ENCODE measurements at regions not wholly inside any gene's neighbourhood (a gene's known extent, or its start where the extent isn't known, plus 50 kb on each side); places are given as distances from the start of the nearest gene placed in this dataset.
"Not testable (repeated sequence)": the region's sequence is repeated elsewhere in the genome, so short reads cannot be mapped to it uniquely, and the experiment has no call there.

DNA sequence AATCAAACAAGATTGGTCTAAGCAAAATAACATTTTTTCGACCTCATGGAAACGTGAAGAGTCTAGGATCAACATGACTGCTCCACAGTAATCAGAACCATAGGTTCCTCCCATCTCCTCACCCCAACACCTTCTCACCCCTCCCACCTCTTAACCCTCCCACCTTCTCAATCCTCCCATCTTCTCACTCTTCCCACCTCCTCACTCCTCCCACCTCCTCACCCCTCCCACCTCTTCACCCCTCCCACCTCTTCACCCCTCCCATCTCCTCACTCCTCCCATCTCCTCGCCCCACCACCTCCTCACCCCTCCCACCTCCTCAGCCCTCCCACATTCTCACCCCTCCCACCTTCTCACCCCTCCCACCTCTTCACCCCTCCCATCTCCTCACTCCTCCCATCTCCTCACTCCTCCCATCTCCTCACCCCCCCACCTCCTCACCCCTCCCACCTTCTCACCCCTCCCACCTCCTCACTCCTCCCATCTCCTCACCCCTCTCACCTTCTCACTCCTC lies 567.4 kb downstream of the C6orf118 start:
- CTCF ChIA-PET (ENCODE audit: low intra/inter-chr PET ratio, low total read pairs): no interaction called here
- Histone ChIP-seq H3K9me3 (ENCODE audit: low read length) (peaks cover 94% of the 10 kb centered on the region), H3K36me3 (replicated peaks in 1 of 2; ENCODE audit: control insufficient read depth in 1 of 2, insufficient read depth in 2 of 2, low read length in 2 of 2) (no peaks in the 10 kb centered on the region), H3K79me2 (ENCODE audit: insufficient read depth, low read length) (no peaks in the 10 kb centered on the region), H3K4me1 (ENCODE audit: insufficient read depth, low read length) (no peaks in the 10 kb centered on the region), H3K4me2 (ENCODE audit: low read depth, low read length) (no peak overlapping the region), H3K27ac (ENCODE audit: extremely low read length, insufficient read depth, low read length) (no peak overlapping the region), H3K9ac (ENCODE audit: insufficient read depth, low read depth, low read length) (no peak overlapping the region), H2AFZ (ENCODE audit: low read length) (no peak overlapping the region), H4K20me1 (ENCODE audit: insufficient read depth, low read length) (no peaks in the 10 kb centered on the region), H3K4me3 (replicated peaks in 1 of 3; ENCODE audit: insufficient read depth in 1 of 3, low read depth in 2 of 3, low read length in 3 of 3) (no peak overlapping the region), H3K27me3 (ENCODE audit: control insufficient read depth in 1 of 2, insufficient read depth in 2 of 2, low read length in 2 of 2) (no peaks in the 10 kb centered on the region)
- ATAC-seq (no peak), FAIRE-seq (no peak), DNase-seq (ENCODE audit: low spot score) (no peak)
- BruUV-seq (replicated peaks): no TSS peak
- WGBS (ENCODE audit: low lambda C conversion rate): 3% methylated on average over 3 of the region's 3 CpGs
- in situ Hi-C loops (cut with HindIII; ENCODE audit: extremely low pct_ligation_motif_present, low pct_unique_long_range_greater_than_20kb): no loop called here
- TF ChIP-seq, protein P1, sequence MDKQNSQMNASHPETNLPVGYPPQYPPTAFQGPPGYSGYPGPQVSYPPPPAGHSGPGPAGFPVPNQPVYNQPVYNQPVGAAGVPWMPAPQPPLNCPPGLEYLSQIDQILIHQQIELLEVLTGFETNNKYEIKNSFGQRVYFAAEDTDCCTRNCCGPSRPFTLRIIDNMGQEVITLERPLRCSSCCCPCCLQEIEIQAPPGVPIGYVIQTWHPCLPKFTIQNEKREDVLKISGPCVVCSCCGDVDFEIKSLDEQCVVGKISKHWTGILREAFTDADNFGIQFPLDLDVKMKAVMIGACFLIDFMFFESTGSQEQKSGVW (CRISPR knock-in tag; IDR thresholded peaks at IDR 0.05; ENCODE audit: borderline replicate concordance): no peak
- peak; percentile 41 for TF ChIP-seq HNRNPK (IDR thresholded peaks at IDR 0.05; ENCODE audit: low read depth, low read length, poor library complexity, severe bottlenecking)
- TF ChIP-seq PCBP2 (optimal IDR thresholded peaks at IDR 0.05; ENCODE audit: low read depth, low read length, poor library complexity, severe bottlenecking): peak; percentile 71
- no peak for TF ChIP-seq NCOR1 (IDR thresholded peaks at IDR 0.05; ENCODE audit: borderline replicate concordance, low read length)
- intact Hi-C loops (cut with micrococcal nuclease; ENCODE audit: unreplicated experiment): no loop called here
- POLR2A ChIA-PET: no interaction called here

DNA sequence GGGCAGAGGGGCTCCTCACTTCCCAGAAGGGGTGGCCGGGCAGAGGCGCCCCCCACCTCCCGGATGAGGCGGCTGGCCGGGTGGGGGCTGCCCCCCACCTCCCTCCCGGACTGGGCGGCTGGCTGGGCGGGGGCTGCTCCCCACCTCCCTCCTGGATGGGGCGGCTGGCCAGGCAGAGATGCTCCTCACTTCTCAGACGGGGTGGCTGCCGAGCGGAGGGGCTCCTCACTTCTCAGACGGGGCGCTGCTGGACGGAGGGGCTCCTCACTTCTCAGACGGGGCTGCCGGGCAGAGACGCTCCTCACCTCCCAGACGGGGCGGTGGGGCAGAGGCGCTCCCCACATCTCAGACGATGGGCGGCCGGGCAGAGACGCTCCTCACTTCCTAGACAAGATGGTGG lies 573.3 kb downstream of the C6orf118 start:
- H3K27ac ChIP-seq (ENCODE audit: extremely low read length, insufficient read depth, low read length); ATAC-seq; CTCF ChIA-PET (ENCODE audit: low intra/inter-chr PET ratio, low total read pairs); H3K4me1 ChIP-seq (ENCODE audit: insufficient read depth, low read length); H3K27me3 ChIP-seq (ENCODE audit: control insufficient read depth in 1 of 2, insufficient read depth in 2 of 2, low read length in 2 of 2); intact Hi-C loops (cut with micrococcal nuclease; ENCODE audit: unreplicated experiment); POLR2A ChIA-PET; H3K4me3 ChIP-seq (replicated peaks in 1 of 3; ENCODE audit: insufficient read depth in 1 of 3, low read depth in 2 of 3, low read length in 3 of 3); H3K36me3 ChIP-seq (replicated peaks in 1 of 2; ENCODE audit: control insufficient read depth in 1 of 2, insufficient read depth in 2 of 2, low read length in 2 of 2); H4K20me1 ChIP-seq (ENCODE audit: insufficient read depth, low read length); FAIRE-seq; DNase-seq (ENCODE audit: low spot score); H2AFZ ChIP-seq (ENCODE audit: low read length); H3K79me2 ChIP-seq (ENCODE audit: insufficient read depth, low read length); BruUV-seq (replicated peaks); H3K4me2 ChIP-seq (ENCODE audit: low read depth, low read length); in situ Hi-C loops (cut with HindIII; ENCODE audit: extremely low pct_ligation_motif_present, low pct_unique_long_range_greater_than_20kb); H3K9ac ChIP-seq (ENCODE audit: insufficient read depth, low read depth, low read length): not testable (repeated sequence)
- peaks cover 68% of the 10 kb centered on the region for H3K9me3 ChIP-seq (ENCODE audit: low read length)
- WGBS (ENCODE audit: low lambda C conversion rate): 75% methylated on average over 17 of the region's 25 CpGs

Measured in HepG2 (cell line).